KMS-11 (cell line): ENCODE measurements at regions not wholly inside any gene's neighbourhood (a gene's known extent, or its start where the extent isn't known, plus 50 kb on each side); places are given as distances from the start of the nearest gene placed in this dataset.

Source experiments
- H2AFZ ChIP-seq: fragments of 200-600 bp; sonication (generic); 2 replicates; pipeline ENCODE4 v1.6.1; 2016; ENCODE audit warnings: antibody characterized with exemption, mixed run types, low read depth
- H3K27ac ChIP-seq: fragments of 200-600 bp; sonication (generic); 2 replicates; pipeline ENCODE4 v1.6.1; 2016; ENCODE audit warnings: mild to moderate bottlenecking, mixed run types
- H3K27me3 ChIP-seq: fragments of 200-600 bp; sonication (generic); 2 replicates; pipeline ENCODE4 v1.6.1; 2017; ENCODE audit warnings: mild to moderate bottlenecking, low read depth, mixed run types, moderate library complexity; ENCODE audit not compliant: insufficient read depth
- H3K36me3 ChIP-seq: fragments of 200-600 bp; sonication (generic); 2 replicates; pipeline ENCODE4 v1.6.1; 2017; ENCODE audit warnings: mild to moderate bottlenecking, mixed run types; ENCODE audit not compliant: insufficient read depth
- H3K4me1 ChIP-seq: fragments of 200-600 bp; sonication (generic); 2 replicates; pipeline ENCODE4 v1.6.1; 2016; ENCODE audit warnings: mild to moderate bottlenecking, low read depth, mixed run types; ENCODE audit not compliant: poor library complexity, severe bottlenecking
- H3K4me2 ChIP-seq: fragments of 200-600 bp; sonication (generic); 2 replicates; pipeline ENCODE4 v1.7.0; 2016; ENCODE audit warnings: mild to moderate bottlenecking, mixed run types
- H3K4me3 ChIP-seq: fragments of 200-600 bp; sonication (generic); IDR thresholded peaks from 2 replicates; pipeline ENCODE4 v1.6.1; 2017; ENCODE audit warnings: low read depth, low read length, mixed read lengths; ENCODE audit not compliant: insufficient read depth
- H3K79me2 ChIP-seq: fragments of 200-600 bp; sonication (generic); 2 replicates; pipeline ENCODE4 v1.6.1; 2016; ENCODE audit warnings: low read depth, mixed run types; ENCODE audit not compliant: insufficient read depth
- H3K9ac ChIP-seq: fragments of 200-600 bp; sonication (generic); 2 replicates; pipeline ENCODE4 v1.6.1; 2016; ENCODE audit warnings: mild to moderate bottlenecking, mixed run types
- H4K20me1 ChIP-seq: fragments of 200-600 bp; sonication (generic); 2 replicates; pipeline ENCODE4 v1.6.1; 2016; ENCODE audit warnings: mild to moderate bottlenecking, mixed run types; ENCODE audit not compliant: insufficient read depth
- CTCF ChIP-seq: fragments of 200-600 bp; sonication (generic); conservative IDR thresholded peaks from 2 replicates; pipeline ENCODE4 v1.6.1; 2017; ENCODE audit warnings: low read depth, mild to moderate bottlenecking, antibody characterized with exemption, low read length, moderate library complexity, mixed read lengths

- no peak for TF ChIP-seq CTCF
- Histone ChIP-seq H4K20me1 (no peaks in the 10 kb centered on the region), H3K27me3 (no peaks in the 10 kb centered on the region), H3K36me3 (no peaks in the 10 kb centered on the region), H3K4me3 (no peak overlapping the region), H3K27ac (no peak overlapping the region), H3K4me2 (no peak overlapping the region), H2AFZ (no peak overlapping the region), H3K4me1 (no peaks in the 10 kb centered on the region), H3K9ac (no peak overlapping the region), H3K79me2 (no peaks in the 10 kb centered on the region)
Measured at GRCh38 chr2:37776487-37776886, 105.0 kb upstream of the CDC42EP3 start.

GRCh38 chr2:37779139-37779538 is 107.7 kb upstream of the CDC42EP3 start:
- Histone ChIP-seq H3K27ac (no peak overlapping the region), H3K4me3 (no peak overlapping the region), H3K79me2 (no peaks in the 10 kb centered on the region), H3K27me3 (no peaks in the 10 kb centered on the region), H2AFZ (no peak overlapping the region), H3K36me3 (no peaks in the 10 kb centered on the region), H3K4me2 (no peak overlapping the region), H4K20me1 (no peaks in the 10 kb centered on the region), H3K4me1 (no peaks in the 10 kb centered on the region), H3K9ac (no peak overlapping the region)
- TF ChIP-seq CTCF = no peak

- Histone ChIP-seq H3K4me3 (no peak overlapping the region), H3K4me2 (no peak overlapping the region), H3K9ac (no peak overlapping the region), H2AFZ (no peak overlapping the region), H3K27me3 (no peaks in the 10 kb centered on the region), H3K36me3 (no peaks in the 10 kb centered on the region), H3K27ac (no peak overlapping the region), H3K79me2 (no peaks in the 10 kb centered on the region), H3K4me1 (no peaks in the 10 kb centered on the region), H4K20me1 (no peaks in the 10 kb centered on the region)
- TF ChIP-seq CTCF = no peak
Measured at GRCh38 chr2:37779611-37780386, 108.4 kb upstream of the CDC42EP3 start.

- Histone ChIP-seq H3K36me3 (no peaks in the 10 kb centered on the region), H3K9ac (no peak overlapping the region), H4K20me1 (no peaks in the 10 kb centered on the region), H3K27me3 (no peaks in the 10 kb centered on the region), H3K4me3 (no peak overlapping the region), H3K4me1 (no peaks in the 10 kb centered on the region), H3K27ac (no peak overlapping the region), H3K4me2 (no peak overlapping the region), H2AFZ (no peak overlapping the region), H3K79me2 (no peaks in the 10 kb centered on the region)
- TF ChIP-seq CTCF = no peak
Measured at GRCh38 chr2:37780387-37780676, 108.9 kb upstream of the CDC42EP3 start.
